ENCODE measurements at regions not wholly inside any gene's neighbourhood (a gene's known extent, or its start where the extent isn't known, plus 50 kb on each side); places are given as distances from the start of the nearest gene placed in this dataset.

- no peaks in the 10 kb centered on the region for H3K79me2 ChIP-seq (ENCODE audit: control insufficient read depth, insufficient read depth, low read length)
- H4K20me1 ChIP-seq (replicated peaks; ENCODE audit: control insufficient read depth, insufficient read depth, low read length): no peaks in the 10 kb centered on the region
- no peak overlapping the region for H3K4me2 ChIP-seq (ENCODE audit: insufficient read depth, low read length)
- no peak overlapping the region for H3K27ac ChIP-seq (ENCODE audit: extremely low read depth, low read depth, low read length)
- H3K4me3 ChIP-seq: no peak overlapping the region
- no peaks in the 10 kb centered on the region for H3K9me1 ChIP-seq (ENCODE audit: control insufficient read depth, insufficient read depth, low read length)
- intact Hi-C loops (cut with micrococcal nuclease) (no loop called here), in situ Hi-C loops (cut with MboI) (no loop called here)
- no peak for ATAC-seq
- ChIA-PET CTCF (ENCODE audit: low intra/inter-chr PET ratio) (no interaction called here), POLR2A (no interaction called here)
- H3K36me3 ChIP-seq (ENCODE audit: control insufficient read depth, insufficient read depth, low read length): no peaks in the 10 kb centered on the region
- TF ChIP-seq TOE1 (IDR thresholded peaks at IDR 0.05; ENCODE audit: borderline replicate concordance) (no peak), TOE1 (CRISPR knock-in tag; IDR thresholded peaks at IDR 0.05; ENCODE audit: borderline replicate concordance, low read depth) (no peak), L3MBTL2 (IDR thresholded peaks at IDR 0.05) (no peak), GABPB1 (CRISPR knock-in tag; IDR thresholded peaks at IDR 0.05) (no peak), SMARCC2 (IDR thresholded peaks at IDR 0.05; ENCODE audit: low read depth) (no peak), PTRF (tag; IDR thresholded peaks at IDR 0.05) (no peak), BRD9 (IDR thresholded peaks at IDR 0.05; ENCODE audit: low read depth, partially characterized antibody) (no peak), DACH1 (IDR thresholded peaks at IDR 0.05; ENCODE audit: partially characterized antibody) (no peak), MTA2 (IDR thresholded peaks at IDR 0.05; ENCODE audit: low read depth) (no peak), ZNF77 (CRISPR knock-in tag; IDR thresholded peaks at IDR 0.05) (no peak), ZBTB5 (IDR thresholded peaks at IDR 0.05) (no peak), KAT8 (IDR thresholded peaks at IDR 0.05; ENCODE audit: low read depth) (no peak), ELK1 (CRISPR knock-in tag; IDR thresholded peaks at IDR 0.05) (no peak)
- TF ChIP-seq, protein P1, sequence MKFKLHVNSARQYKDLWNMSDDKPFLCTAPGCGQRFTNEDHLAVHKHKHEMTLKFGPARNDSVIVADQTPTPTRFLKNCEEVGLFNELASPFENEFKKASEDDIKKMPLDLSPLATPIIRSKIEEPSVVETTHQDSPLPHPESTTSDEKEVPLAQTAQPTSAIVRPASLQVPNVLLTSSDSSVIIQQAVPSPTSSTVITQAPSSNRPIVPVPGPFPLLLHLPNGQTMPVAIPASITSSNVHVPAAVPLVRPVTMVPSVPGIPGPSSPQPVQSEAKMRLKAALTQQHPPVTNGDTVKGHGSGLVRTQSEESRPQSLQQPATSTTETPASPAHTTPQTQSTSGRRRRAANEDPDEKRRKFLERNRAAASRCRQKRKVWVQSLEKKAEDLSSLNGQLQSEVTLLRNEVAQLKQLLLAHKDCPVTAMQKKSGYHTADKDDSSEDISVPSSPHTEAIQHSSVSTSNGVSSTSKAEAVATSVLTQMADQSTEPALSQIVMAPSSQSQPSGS (CRISPR knock-in tag; IDR thresholded peaks at IDR 0.05): no peak
- FAIRE-seq: no peak
- DNase-seq (ENCODE audit: extremely low read depth in 1 of 4, low spot score in 3 of 4): no peak
- no peak overlapping the region for H2AFZ ChIP-seq (ENCODE audit: low read depth, low read length)
- no TSS peak for BruUV-seq (replicated peaks)
- no peaks in the 10 kb centered on the region for H3K4me1 ChIP-seq (replicated peaks in 1 of 2; ENCODE audit: control insufficient read depth in 2 of 2, insufficient read depth in 2 of 2, low read length in 2 of 2)
- no peak overlapping the region for H3K9ac ChIP-seq (ENCODE audit: insufficient read depth in 1 of 2, low read depth in 2 of 2, low read length in 2 of 2)
- no peaks in the 10 kb centered on the region for H3K9me3 ChIP-seq (replicated peaks; ENCODE audit: control insufficient read depth, insufficient read depth, low read depth, low read length)
- H3K27me3 ChIP-seq (ENCODE audit: control insufficient read depth in 2 of 2, insufficient read depth in 2 of 2, low read length in 2 of 2): peaks cover 3 to 6% of the 10 kb centered on the region in 2 experiments; a peak in 3 of 5 replicates
Measured at GRCh38 chr2:71822463-71822862, 325.2 kb downstream of the CYP26B1 start.

Measured in K562 (cell line).